Left lung (tissue), 4 donors: ENCODE measurements at regions not wholly inside any gene's neighbourhood (a gene's known extent, or its start where the extent isn't known, plus 50 kb on each side); places are given as distances from the start of the nearest gene placed in this dataset.

Experiments used
- ATAC-seq: fragments of 200-7000 bp; cut with Tn5 transposase; one replicate; pipeline ENCODE4 v1.9.1; 2020; ENCODE audit warnings: moderate library complexity
- DNase-seq, 4 donors: peaks; one replicate each; pipeline ENCODE4 v3.0.0-alpha.2; 2013 to 2020
- H3K27ac ChIP-seq, 2 donors: fragments of 200-600 bp; sonication (generic) in 1 of 2; one replicate each; pipeline versions ENCODE4 v1.5.0 to v1.8.0; 2020 to 2021
- H3K27me3 ChIP-seq, 2 donors: fragments of 200-600 bp; sonication (generic) in 1 of 2; one replicate each; pipeline versions ENCODE4 v1.5.0 to v1.8.0; 2020 to 2021
- H3K36me3 ChIP-seq, 2 donors: fragments of 200-600 bp; sonication (generic) in 1 of 2; one replicate each; pipeline versions ENCODE4 v1.5.0 to v1.8.0; 2020 to 2021
- H3K4me1 ChIP-seq, 2 donors: fragments of 200-600 bp; one replicate each; pipeline ENCODE4 v1.8.0; 2021
- H3K4me3 ChIP-seq, 2 donors: fragments of 200-600 bp; sonication (generic) in 1 of 2; one replicate each; pipeline versions ENCODE4 v1.5.0 to v1.8.0; 2020 to 2021; ENCODE audit warnings: mild to moderate bottlenecking in 1 of 2
- H3K9me3 ChIP-seq, 2 donors: fragments of 200-600 bp; sonication (generic) in 1 of 2; one replicate each; pipeline versions ENCODE4 v1.5.0 to v1.8.0; 2020 to 2021
- intact Hi-C, 2 donors: fragments of 100-400 bp; cut with DNase I; formaldehyde crosslinking; loops; one replicate each; pipeline versions ENCODE4 v1.11.2 to v1.14.2; 2022
- TF ChIP-seq, protein P1 (sequence below), 2 donors: fragments of 200-600 bp; sonication (generic) in 1 of 2; IDR thresholded peaks; one replicate each; pipeline versions ENCODE4 v1.5.0 to v1.8.0; 2021; ENCODE audit warnings: antibody characterized with exemption in 2 of 2
- donor health status: DM: no; HTN: yes; CAD: no.
- donor health status: DM: no; HTN: no; CAD: no.

DNA sequence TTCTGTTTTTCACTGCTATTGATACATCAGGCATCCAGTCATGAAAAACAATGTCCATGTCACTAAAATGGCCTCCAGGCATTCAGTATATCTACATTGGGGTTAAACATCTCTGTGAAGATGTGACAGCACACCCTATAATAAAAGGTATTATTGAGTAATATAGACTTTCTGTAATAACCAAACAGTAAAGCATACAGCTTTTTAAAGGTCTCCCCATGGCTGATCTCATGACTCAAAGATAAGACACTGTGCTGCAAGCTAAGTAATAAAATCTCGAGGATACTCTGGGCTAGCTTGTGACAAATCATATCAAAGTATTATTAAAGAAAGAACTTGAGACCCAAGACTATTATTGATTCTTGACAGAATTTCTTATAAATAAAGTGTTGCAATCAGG is 613.1 kb upstream of the PKN2 start:
- no peaks in the 10 kb centered on the region for H3K36me3 ChIP-seq
- H3K27me3 ChIP-seq: no peaks in the 10 kb centered on the region
- no peak overlapping the region for H3K4me3 ChIP-seq
- intact Hi-C loops: no loop called here
- TF ChIP-seq, protein P1, sequence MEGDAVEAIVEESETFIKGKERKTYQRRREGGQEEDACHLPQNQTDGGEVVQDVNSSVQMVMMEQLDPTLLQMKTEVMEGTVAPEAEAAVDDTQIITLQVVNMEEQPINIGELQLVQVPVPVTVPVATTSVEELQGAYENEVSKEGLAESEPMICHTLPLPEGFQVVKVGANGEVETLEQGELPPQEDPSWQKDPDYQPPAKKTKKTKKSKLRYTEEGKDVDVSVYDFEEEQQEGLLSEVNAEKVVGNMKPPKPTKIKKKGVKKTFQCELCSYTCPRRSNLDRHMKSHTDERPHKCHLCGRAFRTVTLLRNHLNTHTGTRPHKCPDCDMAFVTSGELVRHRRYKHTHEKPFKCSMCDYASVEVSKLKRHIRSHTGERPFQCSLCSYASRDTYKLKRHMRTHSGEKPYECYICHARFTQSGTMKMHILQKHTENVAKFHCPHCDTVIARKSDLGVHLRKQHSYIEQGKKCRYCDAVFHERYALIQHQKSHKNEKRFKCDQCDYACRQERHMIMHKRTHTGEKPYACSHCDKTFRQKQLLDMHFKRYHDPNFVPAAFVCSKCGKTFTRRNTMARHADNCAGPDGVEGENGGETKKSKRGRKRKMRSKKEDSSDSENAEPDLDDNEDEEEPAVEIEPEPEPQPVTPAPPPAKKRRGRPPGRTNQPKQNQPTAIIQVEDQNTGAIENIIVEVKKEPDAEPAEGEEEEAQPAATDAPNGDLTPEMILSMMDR (IDR thresholded peaks at IDR 0.05): no peak
- no peaks in the 10 kb centered on the region for H3K4me1 ChIP-seq
- no peaks in the 10 kb centered on the region for H3K9me3 ChIP-seq
- no peak for DNase-seq
- ATAC-seq: no peak
- no peak overlapping the region for H3K27ac ChIP-seq

DNA sequence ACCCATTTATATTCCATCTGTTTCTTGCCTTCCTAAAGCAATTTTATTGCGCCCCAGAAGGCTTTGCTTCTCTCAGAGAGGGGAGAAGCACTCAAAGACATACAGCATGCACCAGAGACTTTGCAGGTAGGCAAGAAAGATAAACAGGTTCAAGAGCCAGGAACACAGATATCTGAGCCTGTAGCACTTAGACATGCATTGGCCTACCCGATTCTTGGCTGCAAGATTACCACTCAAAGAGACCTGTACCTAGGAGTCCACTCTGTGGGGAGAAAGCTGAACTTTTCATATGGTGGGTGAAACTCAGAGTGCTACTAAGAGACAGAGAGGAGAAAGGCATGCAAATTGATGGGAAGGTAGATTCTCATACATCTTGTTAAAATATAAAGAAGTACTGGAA is 609.4 kb upstream of the PKN2 start:
- Histone ChIP-seq H3K4me1 (no peaks in the 10 kb centered on the region), H3K27ac (no peak overlapping the region), H3K36me3 (no peaks in the 10 kb centered on the region), H3K9me3 (no peaks in the 10 kb centered on the region), H3K4me3 (no peak overlapping the region), H3K27me3 (no peaks in the 10 kb centered on the region)
- ATAC-seq (no peak), DNase-seq (no peak)
- TF ChIP-seq, protein P1 (IDR thresholded peaks at IDR 0.05): no peak
- intact Hi-C loops: no loop called here

DNA sequence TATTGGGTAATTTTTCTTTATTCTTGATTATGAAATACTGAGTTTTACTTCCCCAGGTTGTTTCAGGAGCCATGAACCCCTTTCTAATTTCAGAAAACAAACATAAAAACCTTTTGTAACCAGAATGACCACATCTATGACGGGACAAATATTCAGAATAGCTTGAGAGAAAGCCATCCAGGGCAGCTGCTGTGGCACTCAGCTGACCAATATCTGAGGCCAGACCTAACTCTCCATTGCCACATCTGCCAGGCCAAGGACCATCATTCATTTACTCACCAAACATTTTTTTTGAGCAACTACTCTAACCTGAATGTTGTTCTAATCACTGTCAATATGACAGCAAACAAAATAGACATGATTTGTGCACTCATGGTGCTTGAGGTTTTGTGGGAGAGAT is 608.3 kb upstream of the PKN2 start:
- Histone ChIP-seq H3K27ac (no peak overlapping the region), H3K4me1 (no peaks in the 10 kb centered on the region), H3K4me3 (no peak overlapping the region), H3K27me3 (no peaks in the 10 kb centered on the region), H3K9me3 (no peaks in the 10 kb centered on the region), H3K36me3 (no peaks in the 10 kb centered on the region)
- no peak for ATAC-seq
- intact Hi-C loops: no loop called here
- TF ChIP-seq, protein P1 (IDR thresholded peaks at IDR 0.05): no peak
- DNase-seq: no peak

GRCh38 chr1:88079036-88079435 is 605.0 kb upstream of the PKN2 start:
- DNase-seq: no peak
- H3K27ac ChIP-seq: no peak overlapping the region
- no peaks in the 10 kb centered on the region for H3K36me3 ChIP-seq
- no peak overlapping the region for H3K4me3 ChIP-seq
- TF ChIP-seq, protein P1 (IDR thresholded peaks at IDR 0.05): no peak
- intact Hi-C loops: no loop called here
- no peaks in the 10 kb centered on the region for H3K27me3 ChIP-seq
- peaks cover 0 to 2% of the 10 kb centered on the region in 2 donors for H3K9me3 ChIP-seq
- no peaks in the 10 kb centered on the region for H3K4me1 ChIP-seq
- ATAC-seq: no peak

DNA sequence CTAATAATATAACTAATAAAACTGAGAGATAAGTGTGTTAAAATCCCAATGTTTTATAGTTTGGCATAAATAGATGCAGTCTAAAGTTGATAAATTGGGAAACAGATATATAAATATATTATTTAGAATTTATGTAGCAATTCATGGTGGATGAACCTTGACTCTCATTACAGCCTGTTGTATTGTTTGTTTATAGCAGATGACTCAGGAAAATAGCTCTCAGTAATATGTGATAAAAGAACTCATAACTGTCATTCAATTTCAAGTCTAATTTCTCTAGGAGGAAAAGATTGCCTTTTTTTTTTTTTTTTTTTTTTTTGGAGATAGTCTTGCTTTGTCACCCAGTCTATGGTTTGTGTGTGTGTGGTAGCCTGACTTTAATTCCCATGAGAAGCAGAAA is 603.2 kb upstream of the PKN2 start:
- intact Hi-C loops: no loop called here
- H3K36me3 ChIP-seq: no peaks in the 10 kb centered on the region
- H3K27ac ChIP-seq: no peak overlapping the region
- H3K9me3 ChIP-seq: peaks cover 0 to 17% of the 10 kb centered on the region in 2 donors
- no peak overlapping the region for H3K4me3 ChIP-seq
- H3K27me3 ChIP-seq: no peaks in the 10 kb centered on the region
- H3K4me1 ChIP-seq: no peaks in the 10 kb centered on the region
- TF ChIP-seq, protein P1 (IDR thresholded peaks at IDR 0.05): no peak
- ATAC-seq: no peak
- no peak for DNase-seq
